HCT116 (cell line): ENCODE measurements at regions not wholly inside any gene's neighbourhood (a gene's known extent, or its start where the extent isn't known, plus 50 kb on each side); places are given as distances from the start of the nearest gene placed in this dataset.

Source experiments
- ATAC-seq: fragments of 200-7000 bp; cut with Tn5 transposase; 2 replicates; pipeline ENCODE4 v1.9.1; 2020; ENCODE audit warnings: mild to moderate bottlenecking, moderate library complexity
- BruUV-seq: library from RNA; stranded (reverse); fragments of 400-500 nt; replicated peaks from 2 replicates; lab custom pipeline; 2021; lab: Mats Ljungman, UMichigan
- CTCF ChIA-PET: fragments of 300-600 bp; sonication (Branson Sonifier 250); formaldehyde crosslinking; loops from one replicate; lab custom pipeline; 2021; ENCODE audit warnings: antibody characterized with exemption; lab: Charles Lee
- POLR2A ChIA-PET: fragments of 300-600, 350-600 bp; sonication (Branson Sonifier 250); formaldehyde crosslinking; loops from one replicate; lab custom pipeline; 2021; ENCODE audit warnings: antibody characterized with exemption; lab: Charles Lee
- RAD21 ChIA-PET, 2 experiments: fragments of 300-600 bp; sonication (Branson Sonifier 250); formaldehyde crosslinking; loops; one replicate each; lab custom pipeline; 2023; ENCODE audit warnings: low total read pairs in 2 of 2; ENCODE audit not compliant: uncharacterized antibody in 2 of 2, unreplicated experiment in 2 of 2, low non-redundant PET in 1 of 2; lab: Charles Lee
- DNase-seq: peaks from one replicate; pipeline ENCODE4 v3.0.0-alpha.2; 2010; ENCODE audit warnings: low read depth, low spot score
- H2AFZ ChIP-seq: fragments of 200-600 bp; shearing (Covaris generic), sonication (generic); 2 replicates; pipeline ENCODE4 v1.6.1; 2017; ENCODE audit warnings: low read depth, mixed run types, mixed read lengths, antibody characterized with exemption, low read length; ENCODE audit not compliant: poor library complexity, severe bottlenecking
- H3K27ac ChIP-seq: 2 replicates; pipeline ENCODE4 v1.5.1; 2012; ENCODE audit warnings: low read depth, low read length
- H3K27me3 ChIP-seq: fragments of 200-600 bp; sonication (generic); 2 replicates; pipeline ENCODE4 v1.6.1; 2016; ENCODE audit warnings: mixed run types, low read length, mixed read lengths; ENCODE audit not compliant: insufficient read depth
- H3K36me3 ChIP-seq, 2 experiments: fragments of 200-500 bp in 1 of 2; fragments of 200-600 bp in 1 of 2; sonication (Bioruptor generic) in 1 of 2; sonication (generic) in 1 of 2; 2 replicates each; pipeline versions ENCODE4 v1.5.1 to v1.6.1; 2014 to 2016; ENCODE audit warnings: low read length in 2 of 2, inconsistent platforms in 1 of 2, mixed read lengths in 1 of 2, mixed run types in 1 of 2; ENCODE audit not compliant: insufficient read depth in 2 of 2, control insufficient read depth in 1 of 2
- H3K4me1 ChIP-seq, 2 experiments: fragments of 200-600 bp in 1 of 2; sonication (generic) in 1 of 2; 2 replicates each; pipeline versions ENCODE4 v1.5.1 to v1.6.1; 2012 to 2017; ENCODE audit warnings: low read length in 2 of 2, inconsistent platforms in 1 of 2, mild to moderate bottlenecking in 1 of 2, mixed read lengths in 1 of 2, mixed run types in 1 of 2, moderate library complexity in 1 of 2; ENCODE audit not compliant: insufficient read depth in 2 of 2, control insufficient read depth in 1 of 2
- H3K4me2 ChIP-seq: fragments of 200-600 bp; sonication (generic); 2 replicates; pipeline ENCODE4 v1.6.1; 2017; ENCODE audit warnings: mixed run types, low read length, mixed read lengths
- H3K4me3 ChIP-seq, 2 experiments: fragments of 200-600 bp in 1 of 2; sonication (generic) in 1 of 2; replicated peaks in 1 of 2; 2 replicates each; pipeline ENCODE4 v1.5.1; 2011 to 2016; ENCODE audit warnings: low read length in 2 of 2, control low read depth in 1 of 2, low read depth in 1 of 2, mild to moderate bottlenecking in 1 of 2, mixed read lengths in 1 of 2, mixed run types in 1 of 2
- H3K79me2 ChIP-seq: fragments of 200-600 bp; sonication (generic); 2 replicates; pipeline ENCODE4 v1.6.1; 2017; ENCODE audit warnings: mild to moderate bottlenecking, mixed run types, low read length, moderate library complexity, mixed read lengths; ENCODE audit not compliant: insufficient read depth
- H3K9ac ChIP-seq: fragments of 200-600 bp; sonication (generic); 2 replicates; pipeline ENCODE4 v1.6.1; 2016; ENCODE audit warnings: low read length, mixed read lengths
- H3K9me2 ChIP-seq: fragments of 200-600 bp; sonication (generic), shearing (Covaris generic); 2 replicates; pipeline ENCODE4 v1.6.1; 2017; ENCODE audit warnings: mixed run types, mild to moderate bottlenecking, moderate library complexity; ENCODE audit not compliant: insufficient read depth
- H3K9me3 ChIP-seq, 2 experiments: fragments of 200-500 bp in 1 of 2; fragments of 200-600 bp in 1 of 2; sonication (Bioruptor generic) in 1 of 2; sonication (generic) in 1 of 2; 2 replicates each; pipeline ENCODE4 v1.6.1; 2014 to 2017; ENCODE audit warnings: low read length in 2 of 2, mixed read lengths in 2 of 2, inconsistent platforms in 1 of 2, low read depth in 1 of 2, mild to moderate bottlenecking in 1 of 2, mixed run types in 1 of 2, moderate library complexity in 1 of 2; ENCODE audit not compliant: control insufficient read depth in 1 of 2, insufficient read depth in 1 of 2
- H4K20me1 ChIP-seq: fragments of 200-600 bp; sonication (generic), shearing (Covaris generic); 2 replicates; pipeline ENCODE4 v1.6.1; 2017; ENCODE audit warnings: mixed run types, mild to moderate bottlenecking, moderate library complexity; ENCODE audit not compliant: insufficient read depth
- CBX3 ChIP-seq: IDR thresholded peaks from 2 replicates; pipeline ENCODE4 v1.6.1; 2012; ENCODE audit warnings: low read depth
- CEBPB ChIP-seq: IDR thresholded peaks from 2 replicates; pipeline ENCODE4 v1.6.1; 2012; ENCODE audit warnings: low read depth
- EGR1 ChIP-seq: IDR thresholded peaks from 2 replicates; pipeline ENCODE4 v1.6.1; 2012; ENCODE audit warnings: low read depth
- ELF1 ChIP-seq: IDR thresholded peaks from 2 replicates; pipeline ENCODE4 v1.6.1; 2012; ENCODE audit warnings: low read depth, borderline replicate concordance
- EZH2 ChIP-seq: fragments of 200-600 bp; sonication (generic); IDR thresholded peaks from 2 replicates; pipeline ENCODE4 v1.6.1; 2017; ENCODE audit warnings: antibody characterized with exemption, mixed run types
- EZH2phosphoT487 ChIP-seq: fragments of 200-600 bp; IDR thresholded peaks from 2 replicates; pipeline ENCODE4 v1.6.1; 2018; ENCODE audit warnings: antibody characterized with exemption, borderline replicate concordance
- POLR2A ChIP-seq: IDR thresholded peaks from 2 replicates; pipeline ENCODE4 v1.7.0; 2011; ENCODE audit warnings: borderline replicate concordance; ENCODE audit not compliant: insufficient read depth, insufficient read length; ENCODE audit errors: extremely low read depth
- POLR2AphosphoS5 ChIP-seq: IDR thresholded peaks from 2 replicates; pipeline ENCODE4 v1.6.1; 2011; ENCODE audit warnings: mild to moderate bottlenecking, low read depth, low read length, moderate library complexity
- RAD21 ChIP-seq: IDR thresholded peaks from 2 replicates; pipeline ENCODE4 v1.6.1; 2012; ENCODE audit warnings: low read depth, mild to moderate bottlenecking
- SIN3A ChIP-seq: IDR thresholded peaks from 2 replicates; pipeline ENCODE4 v1.6.1; 2012; ENCODE audit warnings: low read depth
- SP1 ChIP-seq: IDR thresholded peaks from 2 replicates; pipeline ENCODE4 v1.6.1; 2012; ENCODE audit warnings: low read depth
- TCF7L2 ChIP-seq: IDR thresholded peaks from 2 replicates; pipeline ENCODE4 v1.7.0; 2011; ENCODE audit warnings: borderline replicate concordance, inconsistent platforms; ENCODE audit not compliant: insufficient read depth, insufficient read length; ENCODE audit errors: extremely low read depth
- YY1 ChIP-seq: IDR thresholded peaks from 2 replicates; pipeline ENCODE4 v1.6.1; 2011; ENCODE audit warnings: low read length, low read depth, moderate library complexity, mild to moderate bottlenecking; ENCODE audit not compliant: insufficient replicate concordance; ENCODE audit errors: extremely low read depth
- ZFX ChIP-seq: fragments of 450-650 bp; IDR thresholded peaks from 2 replicates; pipeline ENCODE4 v1.6.1; 2017
- ZNF274 ChIP-seq: fragments of 200-500 bp; sonication (Bioruptor generic); IDR thresholded peaks from 2 replicates; pipeline ENCODE4 v1.6.1; 2014; ENCODE audit warnings: mild to moderate bottlenecking, low read depth, low read length, inconsistent platforms
- intact Hi-C: fragments of 100-400 bp; cut with micrococcal nuclease; formaldehyde crosslinking; loops from 2 replicates; pipeline ENCODE4 v1.10.0; 2022
- TF ChIP-seq, protein P1 (sequence below): IDR thresholded peaks from 2 replicates; pipeline ENCODE4 v1.6.1; 2011; ENCODE audit warnings: mild to moderate bottlenecking, low read length, moderate library complexity; ENCODE audit not compliant: insufficient replicate concordance; ENCODE audit errors: extremely low read depth
- TF ChIP-seq, protein P2 (sequence below): IDR thresholded peaks from 2 replicates; pipeline ENCODE4 v1.6.1; 2012
- TF ChIP-seq, protein P3 (sequence below), 3 experiments: fragments of 200-600 bp in 1 of 3; sonication (generic) in 1 of 3; IDR thresholded peaks in 2 of 3; conservative IDR thresholded peaks in 1 of 3; 2 replicates each; pipeline ENCODE4 v1.5.1; 2012 to 2017; ENCODE audit warnings: low read depth in 2 of 3, low read length in 2 of 3, antibody characterized with exemption in 1 of 3, borderline replicate concordance in 1 of 3, control low read depth in 1 of 3, mild to moderate bottlenecking in 1 of 3, mixed read lengths in 1 of 3, mixed run types in 1 of 3, moderate library complexity in 1 of 3; ENCODE audit not compliant: insufficient read depth in 1 of 3
- TF ChIP-seq, protein P4 (sequence below): IDR thresholded peaks from 2 replicates; pipeline ENCODE4 v1.6.1; 2012; ENCODE audit warnings: low read depth
- TF ChIP-seq, protein P5 (sequence below): IDR thresholded peaks from 2 replicates; pipeline ENCODE4 v1.6.1; 2012

DNA sequence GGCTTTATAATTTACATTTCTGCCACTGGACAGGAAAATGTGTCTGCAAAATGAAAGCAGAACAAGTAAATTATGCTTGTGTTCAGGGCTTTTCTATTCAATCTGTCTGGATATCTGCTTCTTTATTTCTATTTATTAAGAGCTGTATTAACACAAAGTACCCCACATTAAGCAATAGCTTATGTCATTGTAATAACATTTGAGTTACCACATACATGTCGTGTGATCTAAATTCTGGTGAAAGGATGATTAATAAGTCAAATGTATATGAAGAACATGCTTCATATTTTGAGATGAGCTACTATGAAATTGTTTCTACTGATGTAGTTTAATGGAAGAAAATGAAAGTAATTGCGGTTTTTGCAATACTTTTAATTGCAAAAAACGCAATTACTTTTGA is 238.2 kb downstream of the KCNJ2 start:
- no peaks in the 10 kb centered on the region for H3K36me3 ChIP-seq
- TF ChIP-seq, protein P1, sequence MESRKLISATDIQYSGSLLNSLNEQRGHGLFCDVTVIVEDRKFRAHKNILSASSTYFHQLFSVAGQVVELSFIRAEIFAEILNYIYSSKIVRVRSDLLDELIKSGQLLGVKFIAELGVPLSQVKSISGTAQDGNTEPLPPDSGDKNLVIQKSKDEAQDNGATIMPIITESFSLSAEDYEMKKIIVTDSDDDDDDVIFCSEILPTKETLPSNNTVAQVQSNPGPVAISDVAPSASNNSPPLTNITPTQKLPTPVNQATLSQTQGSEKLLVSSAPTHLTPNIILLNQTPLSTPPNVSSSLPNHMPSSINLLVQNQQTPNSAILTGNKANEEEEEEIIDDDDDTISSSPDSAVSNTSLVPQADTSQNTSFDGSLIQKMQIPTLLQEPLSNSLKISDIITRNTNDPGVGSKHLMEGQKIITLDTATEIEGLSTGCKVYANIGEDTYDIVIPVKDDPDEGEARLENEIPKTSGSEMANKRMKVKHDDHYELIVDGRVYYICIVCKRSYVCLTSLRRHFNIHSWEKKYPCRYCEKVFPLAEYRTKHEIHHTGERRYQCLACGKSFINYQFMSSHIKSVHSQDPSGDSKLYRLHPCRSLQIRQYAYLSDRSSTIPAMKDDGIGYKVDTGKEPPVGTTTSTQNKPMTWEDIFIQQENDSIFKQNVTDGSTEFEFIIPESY, result no peak
- TF ChIP-seq TCF7L2 (no peak), SIN3A (no peak), EGR1 (no peak), ELF1 (no peak), EZH2 (no peak), ZNF274 (no peak), POLR2A (no peak), EZH2phosphoT487 (no peak), CEBPB (no peak), YY1 (no peak), SP1 (no peak), RAD21 (no peak), CBX3 (no peak), ZFX (no peak), POLR2AphosphoS5 (no peak)
- TF ChIP-seq, protein P2, sequence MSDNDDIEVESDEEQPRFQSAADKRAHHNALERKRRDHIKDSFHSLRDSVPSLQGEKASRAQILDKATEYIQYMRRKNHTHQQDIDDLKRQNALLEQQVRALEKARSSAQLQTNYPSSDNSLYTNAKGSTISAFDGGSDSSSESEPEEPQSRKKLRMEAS, result no peak
- TF ChIP-seq, protein P3, sequence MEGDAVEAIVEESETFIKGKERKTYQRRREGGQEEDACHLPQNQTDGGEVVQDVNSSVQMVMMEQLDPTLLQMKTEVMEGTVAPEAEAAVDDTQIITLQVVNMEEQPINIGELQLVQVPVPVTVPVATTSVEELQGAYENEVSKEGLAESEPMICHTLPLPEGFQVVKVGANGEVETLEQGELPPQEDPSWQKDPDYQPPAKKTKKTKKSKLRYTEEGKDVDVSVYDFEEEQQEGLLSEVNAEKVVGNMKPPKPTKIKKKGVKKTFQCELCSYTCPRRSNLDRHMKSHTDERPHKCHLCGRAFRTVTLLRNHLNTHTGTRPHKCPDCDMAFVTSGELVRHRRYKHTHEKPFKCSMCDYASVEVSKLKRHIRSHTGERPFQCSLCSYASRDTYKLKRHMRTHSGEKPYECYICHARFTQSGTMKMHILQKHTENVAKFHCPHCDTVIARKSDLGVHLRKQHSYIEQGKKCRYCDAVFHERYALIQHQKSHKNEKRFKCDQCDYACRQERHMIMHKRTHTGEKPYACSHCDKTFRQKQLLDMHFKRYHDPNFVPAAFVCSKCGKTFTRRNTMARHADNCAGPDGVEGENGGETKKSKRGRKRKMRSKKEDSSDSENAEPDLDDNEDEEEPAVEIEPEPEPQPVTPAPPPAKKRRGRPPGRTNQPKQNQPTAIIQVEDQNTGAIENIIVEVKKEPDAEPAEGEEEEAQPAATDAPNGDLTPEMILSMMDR (IDR thresholded peaks at IDR 0.05 in 2 of 3, conservative IDR thresholded peaks at IDR 0.05 in 1 of 3; ENCODE audit: borderline replicate concordance in 1 of 3, insufficient read depth in 1 of 3, low read depth in 2 of 3, low read length in 2 of 3), result no peak
- TF ChIP-seq, protein P4, sequence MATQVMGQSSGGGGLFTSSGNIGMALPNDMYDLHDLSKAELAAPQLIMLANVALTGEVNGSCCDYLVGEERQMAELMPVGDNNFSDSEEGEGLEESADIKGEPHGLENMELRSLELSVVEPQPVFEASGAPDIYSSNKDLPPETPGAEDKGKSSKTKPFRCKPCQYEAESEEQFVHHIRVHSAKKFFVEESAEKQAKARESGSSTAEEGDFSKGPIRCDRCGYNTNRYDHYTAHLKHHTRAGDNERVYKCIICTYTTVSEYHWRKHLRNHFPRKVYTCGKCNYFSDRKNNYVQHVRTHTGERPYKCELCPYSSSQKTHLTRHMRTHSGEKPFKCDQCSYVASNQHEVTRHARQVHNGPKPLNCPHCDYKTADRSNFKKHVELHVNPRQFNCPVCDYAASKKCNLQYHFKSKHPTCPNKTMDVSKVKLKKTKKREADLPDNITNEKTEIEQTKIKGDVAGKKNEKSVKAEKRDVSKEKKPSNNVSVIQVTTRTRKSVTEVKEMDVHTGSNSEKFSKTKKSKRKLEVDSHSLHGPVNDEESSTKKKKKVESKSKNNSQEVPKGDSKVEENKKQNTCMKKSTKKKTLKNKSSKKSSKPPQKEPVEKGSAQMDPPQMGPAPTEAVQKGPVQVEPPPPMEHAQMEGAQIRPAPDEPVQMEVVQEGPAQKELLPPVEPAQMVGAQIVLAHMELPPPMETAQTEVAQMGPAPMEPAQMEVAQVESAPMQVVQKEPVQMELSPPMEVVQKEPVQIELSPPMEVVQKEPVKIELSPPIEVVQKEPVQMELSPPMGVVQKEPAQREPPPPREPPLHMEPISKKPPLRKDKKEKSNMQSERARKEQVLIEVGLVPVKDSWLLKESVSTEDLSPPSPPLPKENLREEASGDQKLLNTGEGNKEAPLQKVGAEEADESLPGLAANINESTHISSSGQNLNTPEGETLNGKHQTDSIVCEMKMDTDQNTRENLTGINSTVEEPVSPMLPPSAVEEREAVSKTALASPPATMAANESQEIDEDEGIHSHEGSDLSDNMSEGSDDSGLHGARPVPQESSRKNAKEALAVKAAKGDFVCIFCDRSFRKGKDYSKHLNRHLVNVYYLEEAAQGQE, result no peak
- TF ChIP-seq, protein P5, sequence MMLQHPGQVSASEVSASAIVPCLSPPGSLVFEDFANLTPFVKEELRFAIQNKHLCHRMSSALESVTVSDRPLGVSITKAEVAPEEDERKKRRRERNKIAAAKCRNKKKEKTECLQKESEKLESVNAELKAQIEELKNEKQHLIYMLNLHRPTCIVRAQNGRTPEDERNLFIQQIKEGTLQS, result no peak
- TF ChIP-seq, all 23 proteins: peak for 0
- no peak overlapping the region for H3K4me2 ChIP-seq
- no peak overlapping the region for H3K4me3 ChIP-seq
- H3K9me3 ChIP-seq, result peaks cover 0 to 5% of the 10 kb centered on the region in 2 experiments; a peak in 1 of 4 replicates
- BruUV-seq, result no TSS peak
- H2AFZ ChIP-seq, result no peak overlapping the region
- no peak overlapping the region for H3K27ac ChIP-seq
- peaks cover 0 to 4% of the 10 kb centered on the region in 2 experiments; a peak in 1 of 4 replicates for H3K4me1 ChIP-seq
- H3K79me2 ChIP-seq, result no peaks in the 10 kb centered on the region
- H3K9ac ChIP-seq, result no peak overlapping the region
- ChIA-PET RAD21 (no interaction called here), CTCF (no interaction called here), POLR2A (no interaction called here)
- no peak for ATAC-seq
- intact Hi-C loops, result no loop called here
- DNase-seq, result no peak
- H3K9me2 ChIP-seq, result no peaks in the 10 kb centered on the region
- H4K20me1 ChIP-seq, result no peaks in the 10 kb centered on the region
- H3K27me3 ChIP-seq, result no peaks in the 10 kb centered on the region
